HEK293T (cell line): ENCODE measurements at regions not wholly inside any gene's neighbourhood (a gene's known extent, or its start where the extent isn't known, plus 50 kb on each side); places are given as distances from the start of the nearest gene placed in this dataset.

Experiments used
- ARNT ChIP-seq: fragments of 450-650 bp; IDR thresholded peaks from 2 replicates; pipeline ENCODE4 v1.6.1; 2017; ENCODE audit warnings: mild to moderate bottlenecking
- BHLHE40 ChIP-seq: fragments of 450-650 bp; IDR thresholded peaks from 2 replicates; pipeline ENCODE4 v1.6.1; 2016; ENCODE audit warnings: mild to moderate bottlenecking, moderate library complexity, borderline replicate concordance
- ELF4 ChIP-seq: fragments of 450-650 bp; IDR thresholded peaks from 2 replicates; pipeline ENCODE4 v1.6.1; 2017; ENCODE audit warnings: antibody characterized with exemption
- FOXA1 ChIP-seq: fragments of 450-650 bp; IDR thresholded peaks from 2 replicates; pipeline ENCODE4 v1.6.1; 2016; ENCODE audit warnings: mild to moderate bottlenecking
- FOXK2 ChIP-seq: fragments of 450-650 bp; IDR thresholded peaks from 2 replicates; pipeline ENCODE4 v1.6.1; 2016; ENCODE audit warnings: mild to moderate bottlenecking
- FOXM1 ChIP-seq: fragments of 450-650 bp; IDR thresholded peaks from 2 replicates; pipeline ENCODE4 v1.6.1; 2017; ENCODE audit warnings: mild to moderate bottlenecking, borderline replicate concordance
- HDGF ChIP-seq: fragments of 450-650 bp; IDR thresholded peaks from 2 replicates; pipeline ENCODE4 v1.6.1; 2017; ENCODE audit warnings: antibody characterized with exemption, borderline replicate concordance
- NFRKB ChIP-seq: fragments of 450-650 bp; IDR thresholded peaks from 2 replicates; pipeline ENCODE4 v1.6.1; 2016; ENCODE audit warnings: mild to moderate bottlenecking, moderate library complexity
- TARDBP ChIP-seq: fragments of 450-650 bp; IDR thresholded peaks from 2 replicates; pipeline ENCODE4 v1.6.1; 2016

DNA sequence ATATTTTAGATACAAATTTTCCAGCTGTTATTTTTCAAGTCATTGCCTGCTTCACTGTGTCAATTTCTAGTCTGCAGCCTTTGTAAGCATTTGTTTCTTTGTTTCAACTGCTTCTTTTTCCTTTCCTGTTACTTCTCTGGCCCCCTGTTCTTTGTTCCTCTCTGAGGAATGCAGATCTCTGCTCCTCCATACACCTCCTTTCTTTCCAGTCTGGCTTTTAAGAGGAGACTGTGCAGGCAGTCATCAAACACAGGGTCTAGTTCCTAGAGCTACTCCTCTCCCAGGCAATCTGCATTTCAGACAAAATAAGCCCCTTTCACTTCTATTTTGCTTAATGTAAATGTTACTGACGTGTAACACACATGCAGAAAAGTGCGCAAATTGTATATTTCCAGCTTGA lies 502.9 kb downstream of the PDCD6IP start:
- TF ChIP-seq HDGF (no peak), NFRKB (no peak), BHLHE40 (no peak), FOXM1 (no peak), TARDBP (no peak), FOXA1 (no peak), ELF4 (no peak), ARNT (no peak), FOXK2 (no peak)
